ENCODE measurements at regions not wholly inside any gene's neighbourhood (a gene's known extent, or its start where the extent isn't known, plus 50 kb on each side); places are given as distances from the start of the nearest gene placed in this dataset.

- TF ChIP-seq REST (IDR thresholded peaks at IDR 0.05; ENCODE audit: unreplicated experiment) (no peak), CREB1 (CRISPR knock-in tag; IDR thresholded peaks at IDR 0.05; ENCODE audit: low read depth) (no peak), POLR2AphosphoS5 (IDR thresholded peaks at IDR 0.05; ENCODE audit: low read depth) (no peak), EZH2phosphoT487 (IDR thresholded peaks at IDR 0.05; ENCODE audit: unreplicated experiment) (no peak), ZNF331 (CRISPR knock-in tag; IDR thresholded peaks at IDR 0.05; ENCODE audit: low read depth) (no peak), JUNB (IDR thresholded peaks at IDR 0.05; ENCODE audit: unreplicated experiment) (no peak)
These were observed 490.8 kb downstream of the IGSF11 start (continued) for GRCh38 chr3:118543832-118544231.

GRCh38 chr3:118544458-118544857 is 490.2 kb downstream of the IGSF11 start:
- no peak overlapping the region for H3K4me2 ChIP-seq
- Mint-ChIP-seq H3K4me1 (peaks cover 10% of the 10 kb centered on the region), H3K4me3 (no peak overlapping the region), H3K9me3 (no peaks in the 10 kb centered on the region), H3K27ac (no peak overlapping the region), H3K27me3 (ENCODE audit: insufficient read depth, low read depth, poor library complexity) (peaks cover 3% of the 10 kb centered on the region), H3K36me3 (ENCODE audit: low read depth) (no peaks in the 10 kb centered on the region)
- H3K79me2 ChIP-seq (replicated peaks; ENCODE audit: insufficient read depth): no peaks in the 10 kb centered on the region
- no peaks in the 10 kb centered on the region for H3K36me3 ChIP-seq (ENCODE audit: insufficient read depth)
- no peak overlapping the region for H3K4me3 ChIP-seq
- 0 out of 2 replicates have a peak, but pooled peaks cover 3% of the 10 kb centered on the region for H4K20me1 ChIP-seq (replicated peaks; ENCODE audit: insufficient read depth)
- DNase-seq (ENCODE audit: low spot score): peak; percentile 9
- H2AFZ ChIP-seq: peak overlapping the region; percentile 20; the same call in 1 of the 2 replicates
- H3K27me3 ChIP-seq (ENCODE audit: insufficient read depth): no peaks in the 10 kb centered on the region
- peaks cover 29% of the 10 kb centered on the region; the same call in 1 of the 2 replicates for H3K9me2 ChIP-seq (ENCODE audit: insufficient read depth)
- H3F3A ChIP-seq (replicated peaks; ENCODE audit: low read depth): no peaks in the 10 kb centered on the region
- ATAC-seq: peak; percentile 62
- no peaks in the 10 kb centered on the region; the same call in 1 of the 2 replicates for H3K4me1 ChIP-seq (ENCODE audit: insufficient read depth)
- H3K27ac ChIP-seq (ENCODE audit: low read depth): no peak overlapping the region
- no peak for TF ChIP-seq NANOG (IDR thresholded peaks at IDR 0.05; ENCODE audit: borderline replicate concordance)
- TF ChIP-seq EZH2phosphoT487 (IDR thresholded peaks at IDR 0.05; ENCODE audit: unreplicated experiment): no peak
- TF ChIP-seq CTCF (conservative IDR thresholded peaks at IDR 0.05; ENCODE audit: low read depth in 2 of 2): no peak
- TF ChIP-seq REST (IDR thresholded peaks at IDR 0.05; ENCODE audit: unreplicated experiment): no peak
- no peak for TF ChIP-seq ZNF114 (CRISPR knock-in tag; IDR thresholded peaks at IDR 0.05)
- no peak for TF ChIP-seq POLR2AphosphoS5 (IDR thresholded peaks at IDR 0.05; ENCODE audit: low read depth)
- TF ChIP-seq ZNF331 (CRISPR knock-in tag; IDR thresholded peaks at IDR 0.05; ENCODE audit: low read depth): no peak
- TF ChIP-seq ZNF462 (CRISPR knock-in tag; IDR thresholded peaks at IDR 0.05): no peak

All from GM23338 (cell line).